GM21717 (cell line): ENCODE measurements at regions not wholly inside any gene's neighbourhood (a gene's known extent, or its start where the extent isn't known, plus 50 kb on each side); places are given as distances from the start of the nearest gene placed in this dataset.

Source experiments
- ATAC-seq: cut with Tn5 transposase; IDR thresholded peaks from one replicate; pipeline ENCODE4 v1.9.1; 2021; ENCODE audit warnings: mild to moderate bottlenecking, moderate library complexity; ENCODE audit not compliant: unreplicated experiment

- ATAC-seq: peak; percentile 56
Measured at GRCh38 chr6:40912158-40912946, 126.7 kb downstream of the UNC5CL start.

GRCh38 chr6:40910260-40910893 is 128.6 kb downstream of the UNC5CL start:
- no peak for ATAC-seq

- no peak for ATAC-seq
Measured at GRCh38 chr6:40909811-40910210, 129.2 kb downstream of the UNC5CL start.

- no peak for ATAC-seq
Measured at GRCh38 chr6:40907198-40907701, 131.8 kb downstream of the UNC5CL start.

GRCh38 chr6:40906759-40907158 is 132.3 kb downstream of the UNC5CL start:
- no peak for ATAC-seq

GRCh38 chr6:40904583-40905194 is 134.3 kb downstream of the UNC5CL start:
- no peak for ATAC-seq

GRCh38 chr6:40903456-40903855 is 135.6 kb downstream of the UNC5CL start:
- no peak for ATAC-seq

- no peak for ATAC-seq
Measured at GRCh38 chr6:40901322-40902055, 137.5 kb downstream of the UNC5CL start.

- no peak for ATAC-seq
Measured at GRCh38 chr6:40900791-40901190, 138.2 kb downstream of the UNC5CL start.

GRCh38 chr6:40899684-40900155 is 139.3 kb downstream of the UNC5CL start:
- ATAC-seq: no peak

GRCh38 chr6:40898073-40898472 is 140.9 kb downstream of the UNC5CL start:
- no peak for ATAC-seq

GRCh38 chr6:40897390-40898003 is 141.5 kb downstream of the UNC5CL start:
- no peak for ATAC-seq

- no peak for ATAC-seq
Measured at GRCh38 chr6:40896696-40897095, 142.3 kb downstream of the UNC5CL start.

- no peak for ATAC-seq
Measured at GRCh38 chr6:40894962-40895799, 143.8 kb downstream of the UNC5CL start.

- no peak for ATAC-seq
Measured at GRCh38 chr6:40893021-40893420, 146.0 kb downstream of the UNC5CL start.

GRCh38 chr6:40892223-40892622 is 146.8 kb downstream of the UNC5CL start:
- no peak for ATAC-seq

GRCh38 chr6:40891686-40892085 is 147.3 kb downstream of the UNC5CL start:
- ATAC-seq: no peak

- no peak for ATAC-seq
Measured at GRCh38 chr6:40891131-40891530, 147.9 kb downstream of the UNC5CL start.

GRCh38 chr6:40889137-40889832 is 149.7 kb downstream of the UNC5CL start:
- no peak for ATAC-seq
